Inferior parietal cortex (tissue), 1 donor: ENCODE measurements at regions not wholly inside any gene's neighbourhood (a gene's known extent, or its start where the extent isn't known, plus 50 kb on each side); places are given as distances from the start of the nearest gene placed in this dataset.

Experiments used
- DNase-seq: peaks from one replicate; pipeline ENCODE4 v3.0.0-alpha.2; 2016; ENCODE audit errors: extremely low spot score

DNA sequence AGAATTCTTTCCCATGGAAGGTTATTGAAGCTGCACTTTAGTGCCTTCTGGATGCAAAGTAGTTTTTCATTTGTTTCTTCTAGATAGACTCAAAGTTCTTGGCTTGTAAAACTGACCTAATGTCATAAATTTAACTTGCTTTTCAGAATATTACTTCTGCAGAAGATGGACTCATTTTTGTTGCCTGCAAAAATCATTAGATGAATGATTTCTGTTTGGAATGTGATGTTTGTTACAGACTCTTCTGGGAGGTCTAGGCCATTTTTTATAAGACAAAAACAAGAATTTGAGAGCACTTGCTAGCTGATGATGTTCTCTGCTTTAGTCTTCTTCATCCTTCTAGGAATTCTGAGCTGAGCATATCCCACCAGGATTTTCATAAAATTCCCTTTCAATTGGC, 308.6 kb upstream of the GIMD1 start:
- no peak for DNase-seq

DNA sequence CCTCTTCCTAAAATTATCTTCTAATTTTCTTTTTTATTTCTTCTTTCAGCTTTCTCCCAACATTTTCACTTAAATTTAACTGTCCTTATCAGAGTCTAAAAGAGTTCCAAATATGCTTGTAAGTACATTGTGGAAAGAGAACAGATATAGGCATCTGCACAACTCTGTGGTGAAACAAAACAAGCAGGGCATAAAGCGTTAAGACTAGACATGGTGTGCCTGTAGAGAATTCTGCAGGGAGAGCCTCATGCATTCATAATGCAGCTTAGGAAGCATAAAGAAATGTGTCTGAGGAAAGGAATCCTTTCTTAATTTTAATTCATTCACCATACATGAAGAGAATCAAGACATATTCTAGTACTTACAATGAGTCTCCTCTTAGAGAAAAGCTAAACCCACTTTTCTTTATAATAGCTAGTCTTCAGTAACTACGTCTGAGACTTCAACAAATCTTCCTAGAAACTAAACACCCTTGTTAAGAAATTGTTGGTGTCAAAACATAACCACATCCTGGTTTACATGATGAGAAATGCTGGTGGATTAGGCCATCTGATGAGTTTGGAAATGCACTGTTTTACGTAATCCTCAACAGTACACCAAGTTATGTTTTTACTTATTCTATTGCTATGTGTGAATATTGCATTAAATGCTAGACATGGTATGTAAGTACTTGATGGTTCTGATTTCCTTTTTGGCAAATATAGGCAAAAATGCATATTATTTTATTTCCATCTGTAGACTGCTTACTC, 307.8 kb upstream of the GIMD1 start:
- no peak for DNase-seq

DNA sequence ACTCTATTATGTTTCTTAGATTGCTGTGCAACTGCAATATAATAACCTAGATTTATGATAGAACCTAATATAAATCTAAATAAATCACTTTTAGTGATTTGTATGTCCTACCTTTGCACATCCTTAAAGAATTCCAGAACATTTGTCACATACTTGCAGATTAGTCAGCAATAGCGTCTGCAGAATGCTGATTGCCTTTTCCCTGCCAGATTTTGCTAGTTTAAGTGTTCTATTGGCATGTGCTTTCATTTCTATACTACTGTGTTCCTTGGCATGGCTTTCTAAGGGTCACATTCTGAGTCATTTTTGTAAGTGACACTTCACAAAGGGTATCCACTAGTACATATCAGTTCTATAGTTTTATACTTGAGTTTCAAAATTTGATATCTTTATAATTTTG, 303.1 kb upstream of the GIMD1 start:
- DNase-seq = no peak

DNA sequence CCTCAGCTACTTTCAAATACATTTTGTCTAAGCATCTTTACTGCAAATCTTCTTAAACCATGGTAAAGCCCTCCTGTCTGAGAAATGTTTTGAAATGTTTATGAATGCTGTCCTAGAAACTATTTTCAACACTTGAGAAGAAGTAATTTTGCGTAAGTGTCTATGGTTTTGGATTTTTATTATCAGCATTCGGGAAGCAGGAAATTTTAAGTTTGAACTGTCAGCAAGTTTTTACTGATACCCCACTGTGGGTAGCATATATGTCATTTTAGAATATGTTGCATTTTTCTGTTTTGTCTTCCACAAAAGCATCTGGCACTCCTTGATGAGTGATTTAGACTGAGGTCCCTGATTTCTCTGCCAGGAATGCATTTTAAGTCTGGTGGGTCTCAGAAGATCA, 302.4 kb upstream of the GIMD1 start:
- no peak for DNase-seq

DNA sequence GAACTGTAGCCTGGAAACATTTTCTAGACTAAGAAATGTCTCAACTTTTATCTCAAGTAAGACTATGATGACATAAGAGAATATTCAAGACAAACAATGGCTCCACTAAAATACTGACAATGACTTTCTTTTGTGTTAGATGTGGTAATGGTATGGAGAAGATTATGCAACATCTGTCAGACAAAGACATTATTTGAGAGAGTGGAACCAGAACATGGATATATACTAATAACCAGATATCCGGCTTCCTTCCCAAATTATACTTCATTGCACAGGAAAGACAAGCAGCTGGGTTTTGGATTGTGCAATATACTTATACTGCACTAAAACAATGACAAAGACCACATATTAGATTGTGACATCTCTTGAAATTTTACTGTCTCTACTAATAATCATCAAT, 290.8 kb upstream of the GIMD1 start:
- DNase-seq = no peak

DNA sequence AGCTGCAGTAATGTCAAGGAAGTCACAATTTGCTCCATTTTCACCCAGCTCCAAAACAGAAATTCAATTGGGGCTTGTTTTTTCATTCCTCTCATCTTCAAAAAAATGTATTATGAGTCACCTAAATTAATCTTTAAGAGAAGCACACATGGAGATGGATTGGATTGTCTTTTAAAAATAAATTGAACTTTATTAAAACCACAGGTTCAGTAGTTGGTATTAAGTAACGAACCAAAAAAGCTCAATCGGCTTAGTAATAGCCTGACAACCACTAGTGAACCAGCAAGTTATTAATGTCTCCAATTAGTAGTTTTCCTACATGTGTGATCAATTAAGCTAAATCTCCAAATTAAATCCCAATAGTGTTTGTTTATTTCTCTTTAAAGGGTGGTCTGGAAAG, 283.5 kb upstream of the GIMD1 start:
- DNase-seq = no peak

DNA sequence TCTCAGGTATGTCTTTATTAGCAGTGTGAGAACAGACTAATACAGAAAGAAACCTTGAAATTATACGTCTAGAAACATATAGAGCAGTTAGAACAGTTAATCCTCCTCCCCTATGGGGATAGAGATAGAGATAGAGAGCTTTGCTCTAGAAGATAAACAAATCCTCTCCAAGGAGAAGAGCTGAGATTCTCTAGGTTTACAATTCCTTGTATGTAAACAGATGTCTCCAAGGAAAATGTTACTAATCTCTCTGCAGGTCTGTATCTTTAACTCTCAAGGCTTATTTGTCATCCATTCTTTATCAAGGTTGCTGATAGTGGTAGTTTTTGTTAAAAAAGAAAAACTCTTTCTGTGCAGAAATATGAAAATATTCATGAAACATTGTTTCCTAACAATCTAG, 282.1 kb upstream of the GIMD1 start:
- no peak for DNase-seq

DNA sequence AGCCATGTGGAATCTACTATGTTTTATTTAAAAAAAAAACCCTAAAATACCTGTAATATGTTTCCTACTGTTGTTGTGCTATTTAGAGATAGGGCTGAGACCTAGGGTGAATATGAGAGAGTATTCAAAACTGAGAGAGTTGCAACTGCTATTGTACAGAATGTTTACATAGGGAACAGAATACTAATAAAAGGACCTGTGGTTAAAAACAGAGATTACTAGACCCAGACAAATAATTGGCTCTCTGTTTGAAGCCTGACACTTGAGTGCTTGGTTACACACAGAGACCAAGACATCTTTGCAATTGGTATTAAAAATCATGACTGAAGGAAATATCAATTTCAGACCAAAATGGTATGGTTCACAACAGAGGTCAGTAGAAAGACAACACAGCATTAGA, 278.9 kb upstream of the GIMD1 start:
- no peak for DNase-seq

DNA sequence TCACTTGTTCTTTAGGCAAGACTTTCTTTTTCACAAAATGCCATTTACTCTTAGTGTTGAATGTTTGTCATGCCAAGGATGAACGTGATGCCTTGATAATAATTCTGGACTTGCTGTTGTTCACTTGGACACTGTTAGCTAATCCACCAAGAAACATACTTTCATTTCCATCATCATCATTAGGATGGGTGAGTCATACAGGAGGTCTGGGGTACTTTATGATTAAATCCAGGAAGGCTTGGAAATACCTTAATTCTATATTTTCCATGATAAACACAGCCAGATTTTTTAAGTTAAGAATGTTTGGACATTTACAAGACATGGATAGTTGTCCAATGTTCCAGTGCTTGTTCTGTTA, 260.7 kb upstream of the GIMD1 start:
- DNase-seq = no peak

DNA sequence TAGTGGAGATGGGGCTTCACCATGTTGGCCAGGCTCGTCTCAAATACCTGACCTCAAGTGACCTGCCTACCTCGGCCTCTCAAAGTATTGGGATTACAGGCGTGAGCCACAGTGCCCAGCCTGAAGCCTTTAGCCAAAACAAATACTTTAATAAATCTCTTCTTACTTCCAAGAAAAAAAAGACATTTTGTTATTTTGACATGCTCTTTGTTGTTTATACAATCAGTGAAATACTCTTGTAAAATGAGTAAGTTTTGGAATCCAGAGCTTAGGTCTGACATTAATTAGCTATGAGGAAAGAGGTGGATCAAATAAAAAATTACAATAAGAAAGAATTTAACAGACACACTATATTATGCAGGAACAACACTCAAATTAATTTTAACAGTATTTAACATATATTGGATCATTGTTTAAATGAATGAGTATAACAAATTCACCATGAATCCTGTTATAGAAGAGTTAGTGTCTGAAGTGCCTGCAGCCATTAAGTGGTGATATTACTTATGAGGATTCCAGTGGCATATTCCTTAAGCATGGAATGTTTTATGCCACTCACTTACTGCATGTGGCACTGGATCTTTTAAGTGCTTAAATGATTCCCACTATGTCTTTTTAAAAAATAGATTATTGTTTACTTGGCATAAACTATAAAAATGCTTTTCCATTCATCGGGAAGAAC, 260.1 kb upstream of the GIMD1 start:
- DNase-seq = no peak

DNA sequence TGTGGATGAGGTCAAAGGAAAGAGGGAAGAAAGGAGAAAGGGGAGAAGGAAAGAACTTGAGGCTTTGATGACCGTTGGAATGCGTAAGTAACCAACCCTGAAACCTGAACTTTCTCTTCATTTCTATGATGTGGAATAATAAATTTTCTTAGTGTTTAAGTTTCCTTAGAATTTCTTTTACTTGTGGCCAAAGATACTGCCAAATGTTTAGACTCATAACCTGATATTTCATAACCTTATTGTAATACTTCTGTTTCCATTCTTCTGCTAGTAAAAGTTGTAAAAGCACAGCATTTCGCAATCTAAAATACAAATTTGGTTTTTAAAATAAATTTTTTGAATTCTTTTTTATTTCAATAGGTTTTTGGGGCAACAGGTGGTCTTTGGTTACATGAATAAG, 258.5 kb upstream of the GIMD1 start:
- DNase-seq = no peak

DNA sequence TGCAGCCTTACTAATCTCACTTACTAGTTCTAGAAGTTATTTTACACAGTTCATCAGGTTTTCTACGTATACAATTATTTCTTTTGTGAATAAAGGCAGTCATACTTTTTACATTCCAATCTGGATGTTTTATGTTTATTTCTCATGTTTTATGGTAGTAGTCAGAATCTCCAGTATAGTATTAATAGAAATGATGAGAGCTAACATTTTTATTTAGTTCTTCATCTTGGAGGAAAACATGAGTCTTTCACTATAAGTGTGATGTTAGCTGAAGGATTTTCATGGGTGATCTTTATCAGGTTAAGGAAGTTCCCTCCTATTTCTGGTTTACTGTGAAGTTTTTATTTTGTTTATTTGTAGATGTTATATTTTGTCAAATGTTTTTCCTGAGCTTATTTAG, 256.1 kb upstream of the GIMD1 start:
- no peak for DNase-seq

DNA sequence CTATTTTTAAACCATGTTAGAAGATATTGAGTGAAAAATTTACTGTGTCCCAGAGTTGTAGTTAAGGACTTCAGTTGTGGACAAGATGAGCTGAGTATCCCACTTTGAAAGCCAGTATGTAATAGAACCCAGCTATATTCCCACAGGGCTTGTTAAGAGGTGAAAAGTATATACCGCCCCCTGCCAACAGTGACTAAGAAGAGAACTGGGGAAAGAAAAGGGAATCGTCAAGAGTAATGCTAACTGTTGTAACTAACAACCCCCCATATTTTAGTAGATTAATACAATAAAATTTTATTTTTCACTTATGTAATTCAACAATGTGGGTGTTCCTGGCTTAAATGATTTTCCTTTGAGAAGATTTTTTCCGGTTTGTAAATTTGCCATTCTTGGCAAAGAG, 250.4 kb upstream of the GIMD1 start:
- DNase-seq = no peak

DNA sequence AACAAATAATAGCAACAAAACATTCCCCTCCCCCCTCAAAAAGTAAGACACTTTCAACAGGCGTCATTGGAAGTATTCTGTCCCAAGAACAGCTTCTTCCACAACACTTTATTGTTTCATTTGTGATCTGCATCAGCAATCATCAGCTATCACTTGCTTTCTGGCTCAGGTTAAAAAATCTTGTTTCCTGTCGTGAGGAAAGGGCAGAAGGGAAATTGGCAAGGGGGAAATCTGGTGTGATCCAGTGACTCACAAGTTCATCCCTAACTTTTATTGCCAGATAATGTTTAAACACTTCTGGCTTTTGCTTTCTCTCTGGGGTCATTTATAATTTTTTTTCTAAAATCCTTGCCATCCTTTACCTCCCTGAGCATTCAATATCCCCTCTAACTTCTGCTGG, 247.4 kb upstream of the GIMD1 start:
- no peak for DNase-seq

DNA sequence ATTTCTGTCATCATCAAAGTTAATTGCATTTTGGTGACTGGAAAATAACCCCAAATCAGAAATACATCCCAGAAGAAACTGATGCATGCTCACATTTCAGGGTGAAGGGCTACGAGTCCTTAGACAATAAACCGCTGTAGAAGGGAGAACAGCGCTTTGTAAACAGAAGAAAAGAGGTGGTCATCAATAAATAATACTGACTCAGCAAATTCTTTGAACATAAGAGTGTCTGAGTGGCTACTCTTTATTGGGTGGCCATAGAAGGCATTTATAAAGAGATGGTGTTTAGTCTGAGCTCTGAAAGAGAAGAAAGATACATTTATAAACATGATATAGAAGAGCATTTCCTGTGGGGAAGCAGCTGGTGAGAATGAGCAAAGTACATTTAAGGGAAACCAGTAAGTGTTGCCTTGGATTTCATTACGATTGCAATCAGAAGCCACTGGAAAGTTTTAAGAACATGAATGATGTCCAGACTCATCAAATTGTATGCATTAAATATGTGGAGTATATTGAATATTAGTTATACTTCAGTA, 246.9 kb upstream of the GIMD1 start:
- DNase-seq = no peak

DNA sequence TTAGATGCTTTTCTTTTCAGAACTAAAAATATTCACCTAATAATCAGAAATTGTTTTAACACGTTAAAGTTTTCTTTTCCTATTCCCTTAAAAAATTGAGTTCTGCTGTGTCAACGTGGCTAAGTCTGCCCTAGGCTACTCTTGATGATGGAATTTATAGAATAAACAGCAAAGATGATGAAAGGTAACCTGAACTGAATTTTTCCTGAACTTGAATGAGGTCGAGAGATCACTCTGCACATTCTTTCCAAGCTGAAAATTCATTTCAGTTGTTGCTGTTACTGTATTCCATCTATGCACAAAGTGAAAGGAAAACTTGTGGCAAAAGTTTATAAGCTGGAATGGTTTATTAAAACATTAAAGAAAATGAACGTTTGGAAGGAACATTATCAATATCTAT, 245.9 kb upstream of the GIMD1 start:
- DNase-seq = no peak

DNA sequence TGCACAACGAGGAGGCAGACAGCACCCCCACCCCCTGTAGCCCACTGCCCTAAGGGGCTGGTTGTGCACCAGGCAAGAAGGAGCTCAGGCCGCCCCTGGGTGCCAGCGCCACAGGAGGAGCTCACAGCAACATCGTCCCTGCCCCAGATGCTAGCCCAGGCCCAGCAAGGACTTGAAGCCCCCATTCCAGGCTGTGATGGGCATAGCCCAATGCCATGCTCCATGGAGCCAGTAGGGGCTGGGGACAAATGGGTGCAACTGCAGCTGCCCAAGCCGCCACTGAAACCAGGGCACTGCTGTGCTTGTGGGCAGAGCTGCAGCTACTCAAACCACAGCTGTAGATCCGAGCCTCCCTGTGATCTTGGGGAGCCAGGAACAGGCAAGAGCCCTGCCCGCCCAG, 241.3 kb upstream of the GIMD1 start:
- DNase-seq = no peak

DNA sequence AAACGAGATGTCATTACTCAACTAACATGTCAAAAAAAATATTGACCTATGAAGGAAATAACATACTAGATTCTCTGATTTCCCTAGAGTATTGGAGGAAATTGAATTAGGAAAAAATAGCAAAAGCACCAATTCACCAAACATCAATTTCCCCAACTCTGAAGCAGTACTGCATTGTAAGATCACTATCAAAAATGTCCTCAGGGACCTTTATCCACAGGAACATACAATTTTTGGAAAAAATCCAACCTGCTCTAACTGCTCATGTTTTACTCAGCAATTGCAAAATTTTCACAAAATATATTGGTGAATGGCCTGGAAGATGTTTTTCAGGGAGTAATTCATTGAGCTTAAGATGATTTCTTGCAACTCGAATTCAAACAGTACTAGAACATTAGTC, 239.0 kb upstream of the GIMD1 start:
- DNase-seq = no peak

DNA sequence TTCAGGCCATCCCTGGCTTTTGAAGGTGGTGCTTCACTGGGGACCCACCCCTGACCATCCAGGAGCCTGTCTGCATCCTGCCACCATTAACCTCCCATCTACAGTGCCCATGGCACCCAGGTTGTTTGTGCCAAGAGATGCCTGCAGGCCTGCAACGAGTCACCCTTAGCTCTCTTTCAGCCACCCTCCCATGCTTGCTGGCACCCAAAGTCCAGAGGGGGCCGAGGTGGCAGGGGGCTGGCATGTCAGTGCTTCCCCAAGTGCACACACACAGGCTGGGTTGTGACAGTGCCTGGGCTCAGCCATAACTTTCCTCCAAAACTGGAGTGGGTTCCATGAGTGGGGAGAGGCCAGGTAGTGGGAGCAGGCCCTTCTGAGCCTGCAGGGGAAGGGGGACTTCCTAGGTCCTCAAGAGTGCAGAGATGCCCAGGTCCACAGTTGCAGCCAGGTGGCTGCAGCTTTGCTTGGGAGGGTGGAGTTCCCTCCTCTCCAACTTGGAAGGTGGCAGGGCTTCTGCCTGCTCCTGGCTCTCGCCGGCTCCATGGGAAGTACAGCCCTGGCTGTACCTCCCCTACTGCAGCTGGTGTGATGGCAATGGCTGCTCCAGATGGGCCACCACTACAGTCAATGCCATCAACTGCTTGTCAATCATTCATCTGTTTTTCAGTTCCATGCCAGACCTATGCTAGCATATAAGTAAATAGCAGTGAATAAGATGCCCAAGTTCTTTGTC, 235.9 kb upstream of the GIMD1 start:
- DNase-seq = no peak

DNA sequence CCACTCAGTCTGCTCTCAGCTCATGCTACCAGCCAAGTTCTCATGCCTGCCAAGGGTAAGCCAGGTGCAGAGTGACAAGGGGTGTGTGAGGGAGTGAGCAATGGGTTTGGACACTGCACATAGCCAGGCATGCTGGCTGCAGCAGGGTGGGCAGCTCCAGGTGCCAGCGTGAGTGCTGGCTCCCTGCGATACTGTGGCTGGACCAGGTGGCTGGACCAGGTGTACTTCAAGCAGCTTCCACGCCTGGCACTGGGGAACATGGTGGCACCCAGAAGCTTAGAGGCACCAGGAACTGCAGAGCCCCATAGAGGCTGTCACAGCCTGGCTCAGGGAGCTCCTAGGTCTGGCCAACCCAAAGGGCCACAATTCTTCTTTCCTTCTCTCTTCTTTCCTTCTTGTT, 234.9 kb upstream of the GIMD1 start:
- DNase-seq = no peak

DNA sequence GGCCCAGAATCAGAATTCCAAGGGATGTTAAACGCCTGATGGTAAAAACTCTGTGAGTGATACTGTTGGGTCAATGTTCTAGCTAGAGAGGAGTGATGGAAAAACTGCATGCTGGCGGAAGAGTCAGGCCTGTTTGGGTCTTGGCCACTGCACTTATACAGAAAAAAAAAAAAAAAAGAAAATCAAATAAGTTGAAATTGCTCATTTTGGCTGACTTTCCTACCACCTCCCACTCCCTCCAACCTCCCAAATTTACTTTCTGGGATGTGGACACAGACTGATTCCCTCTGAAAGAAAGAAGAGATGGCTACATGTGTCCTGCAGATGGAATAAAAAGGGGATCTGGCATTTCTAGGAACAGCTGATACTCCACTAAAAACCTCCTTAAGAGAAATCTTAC, 234.1 kb upstream of the GIMD1 start:
- no peak for DNase-seq

DNA sequence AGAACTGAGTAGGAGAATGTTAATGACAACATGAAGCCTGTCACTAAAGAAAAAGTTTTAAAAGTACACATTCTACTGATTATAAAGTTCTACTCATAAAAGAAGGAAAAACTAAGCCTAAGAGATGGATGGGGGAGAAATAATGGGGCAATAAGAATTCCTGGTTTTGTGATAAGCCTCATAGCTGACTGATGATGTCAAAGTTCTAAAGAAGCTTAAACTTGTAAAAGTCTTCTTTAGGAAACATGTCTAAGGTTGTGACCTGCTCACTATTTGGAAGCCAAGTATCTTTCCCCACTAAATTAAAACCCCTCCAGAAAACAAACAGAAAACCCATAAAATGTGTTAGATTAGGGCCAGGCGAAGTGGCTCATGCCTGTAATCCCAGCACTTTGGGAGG, 232.9 kb upstream of the GIMD1 start:
- no peak for DNase-seq

DNA sequence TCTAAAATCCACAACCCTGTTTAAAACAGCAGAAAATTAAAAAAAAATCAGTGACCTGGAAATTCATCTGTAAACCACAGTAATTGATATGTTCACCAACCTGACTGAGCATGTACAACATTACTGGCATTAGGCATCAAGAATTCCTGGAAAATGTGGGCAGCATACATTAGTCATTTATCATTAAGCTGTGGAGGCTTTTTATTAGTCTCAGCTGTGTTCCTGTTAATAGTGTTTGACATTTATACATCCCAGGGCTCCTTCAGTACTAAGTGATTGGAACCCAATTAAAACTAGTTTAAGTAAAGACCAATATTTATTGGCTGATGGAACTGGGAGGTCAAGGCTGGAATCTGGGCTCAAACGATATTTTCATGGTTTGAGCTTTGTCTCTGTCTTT, 227.3 kb upstream of the GIMD1 start:
- no peak for DNase-seq
